ENCODE measurements at regions not wholly inside any gene's neighbourhood (a gene's known extent, or its start where the extent isn't known, plus 50 kb on each side); places are given as distances from the start of the nearest gene placed in this dataset.
A peak's percentile ranks its signal among the peaks of the same experiment; 100 is the strongest.

- peak; percentile 79 for TF ChIP-seq CTCF (conservative IDR thresholded peaks at IDR 0.05)
- no peak for TF ChIP-seq ZFX (IDR thresholded peaks at IDR 0.05)
Observed at GRCh38 chr1:89454845-89455521, 69.6 kb upstream of the LRRC8B start.

All from C4-2B (cell line).